GM12873 (cell line): ENCODE measurements at regions not wholly inside any gene's neighbourhood (a gene's known extent, or its start where the extent isn't known, plus 50 kb on each side); places are given as distances from the start of the nearest gene placed in this dataset.

Experiments used
- CTCF ChIP-seq: IDR thresholded peaks from 2 replicates; pipeline ENCODE4 v1.5.1; 2012; ENCODE audit warnings: low read depth, mild to moderate bottlenecking, moderate library complexity, low read length, control low read depth; ENCODE audit not compliant: insufficient read depth; ENCODE audit errors: missing control alignments

- no peak for TF ChIP-seq CTCF
These were observed 318.6 kb upstream of the PRDM1 start for GRCh38 chr6:105767541-105767940.

GRCh38 chr6:105765239-105765638 is 320.9 kb upstream of the PRDM1 start:
- TF ChIP-seq CTCF = no peak

GRCh38 chr6:105764315-105764714 is 321.8 kb upstream of the PRDM1 start:
- no peak for TF ChIP-seq CTCF

GRCh38 chr6:105763866-105764265 is 322.3 kb upstream of the PRDM1 start:
- no peak for TF ChIP-seq CTCF

- TF ChIP-seq CTCF = no peak
These were observed 325.4 kb upstream of the PRDM1 start for GRCh38 chr6:105760746-105761145.

- no peak for TF ChIP-seq CTCF
These were observed 326.2 kb upstream of the PRDM1 start for GRCh38 chr6:105759946-105760345.

- no peak for TF ChIP-seq CTCF
These were observed 327.1 kb upstream of the PRDM1 start for GRCh38 chr6:105759015-105759414.
